ENCODE measurements at regions not wholly inside any gene's neighbourhood (a gene's known extent, or its start where the extent isn't known, plus 50 kb on each side); places are given as distances from the start of the nearest gene placed in this dataset.

DNA sequence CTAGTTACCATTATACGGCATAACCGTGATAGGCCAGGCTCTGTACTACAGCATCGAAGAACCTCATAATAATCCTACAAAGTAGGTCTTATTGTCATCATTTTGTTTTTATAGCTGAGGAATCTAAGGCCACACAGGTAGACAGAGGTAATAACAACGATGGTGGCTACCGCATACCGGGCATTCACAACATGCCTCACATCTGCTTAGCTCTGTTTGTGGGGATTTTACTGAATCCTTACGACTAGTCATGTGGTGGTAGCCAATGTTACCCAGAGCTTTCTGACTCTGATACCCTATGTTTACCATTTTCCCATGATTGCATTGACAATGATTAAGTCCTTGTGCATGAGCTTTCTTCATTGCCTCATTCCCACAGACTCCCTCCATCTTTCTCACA lies 269.4 kb downstream of the TCF7L2 start:
- Histone ChIP-seq H3K4me3 (replicated peaks; ENCODE audit: insufficient read depth, low read length) (no peak overlapping the region), H3K27ac (replicated peaks) (no peak overlapping the region), H3K27me3 (ENCODE audit: insufficient read depth, poor library complexity, severe bottlenecking) (peaks cover 2% of the 10 kb centered on the region)
- TF ChIP-seq GABPA (IDR thresholded peaks at IDR 0.05; ENCODE audit: low read depth) (no peak), SPI1 (IDR thresholded peaks at IDR 0.05; ENCODE audit: borderline replicate concordance, low read depth) (no peak), POLR2AphosphoS5 (IDR thresholded peaks at IDR 0.05; ENCODE audit: low read depth) (no peak)
- TF ChIP-seq, protein P1, sequence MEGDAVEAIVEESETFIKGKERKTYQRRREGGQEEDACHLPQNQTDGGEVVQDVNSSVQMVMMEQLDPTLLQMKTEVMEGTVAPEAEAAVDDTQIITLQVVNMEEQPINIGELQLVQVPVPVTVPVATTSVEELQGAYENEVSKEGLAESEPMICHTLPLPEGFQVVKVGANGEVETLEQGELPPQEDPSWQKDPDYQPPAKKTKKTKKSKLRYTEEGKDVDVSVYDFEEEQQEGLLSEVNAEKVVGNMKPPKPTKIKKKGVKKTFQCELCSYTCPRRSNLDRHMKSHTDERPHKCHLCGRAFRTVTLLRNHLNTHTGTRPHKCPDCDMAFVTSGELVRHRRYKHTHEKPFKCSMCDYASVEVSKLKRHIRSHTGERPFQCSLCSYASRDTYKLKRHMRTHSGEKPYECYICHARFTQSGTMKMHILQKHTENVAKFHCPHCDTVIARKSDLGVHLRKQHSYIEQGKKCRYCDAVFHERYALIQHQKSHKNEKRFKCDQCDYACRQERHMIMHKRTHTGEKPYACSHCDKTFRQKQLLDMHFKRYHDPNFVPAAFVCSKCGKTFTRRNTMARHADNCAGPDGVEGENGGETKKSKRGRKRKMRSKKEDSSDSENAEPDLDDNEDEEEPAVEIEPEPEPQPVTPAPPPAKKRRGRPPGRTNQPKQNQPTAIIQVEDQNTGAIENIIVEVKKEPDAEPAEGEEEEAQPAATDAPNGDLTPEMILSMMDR (IDR thresholded peaks at IDR 0.05; ENCODE audit: insufficient read depth, low read length), result no peak
- TF ChIP-seq, protein P2, sequence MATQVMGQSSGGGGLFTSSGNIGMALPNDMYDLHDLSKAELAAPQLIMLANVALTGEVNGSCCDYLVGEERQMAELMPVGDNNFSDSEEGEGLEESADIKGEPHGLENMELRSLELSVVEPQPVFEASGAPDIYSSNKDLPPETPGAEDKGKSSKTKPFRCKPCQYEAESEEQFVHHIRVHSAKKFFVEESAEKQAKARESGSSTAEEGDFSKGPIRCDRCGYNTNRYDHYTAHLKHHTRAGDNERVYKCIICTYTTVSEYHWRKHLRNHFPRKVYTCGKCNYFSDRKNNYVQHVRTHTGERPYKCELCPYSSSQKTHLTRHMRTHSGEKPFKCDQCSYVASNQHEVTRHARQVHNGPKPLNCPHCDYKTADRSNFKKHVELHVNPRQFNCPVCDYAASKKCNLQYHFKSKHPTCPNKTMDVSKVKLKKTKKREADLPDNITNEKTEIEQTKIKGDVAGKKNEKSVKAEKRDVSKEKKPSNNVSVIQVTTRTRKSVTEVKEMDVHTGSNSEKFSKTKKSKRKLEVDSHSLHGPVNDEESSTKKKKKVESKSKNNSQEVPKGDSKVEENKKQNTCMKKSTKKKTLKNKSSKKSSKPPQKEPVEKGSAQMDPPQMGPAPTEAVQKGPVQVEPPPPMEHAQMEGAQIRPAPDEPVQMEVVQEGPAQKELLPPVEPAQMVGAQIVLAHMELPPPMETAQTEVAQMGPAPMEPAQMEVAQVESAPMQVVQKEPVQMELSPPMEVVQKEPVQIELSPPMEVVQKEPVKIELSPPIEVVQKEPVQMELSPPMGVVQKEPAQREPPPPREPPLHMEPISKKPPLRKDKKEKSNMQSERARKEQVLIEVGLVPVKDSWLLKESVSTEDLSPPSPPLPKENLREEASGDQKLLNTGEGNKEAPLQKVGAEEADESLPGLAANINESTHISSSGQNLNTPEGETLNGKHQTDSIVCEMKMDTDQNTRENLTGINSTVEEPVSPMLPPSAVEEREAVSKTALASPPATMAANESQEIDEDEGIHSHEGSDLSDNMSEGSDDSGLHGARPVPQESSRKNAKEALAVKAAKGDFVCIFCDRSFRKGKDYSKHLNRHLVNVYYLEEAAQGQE (IDR thresholded peaks at IDR 0.05; ENCODE audit: insufficient replicate concordance, low read depth), result no peak
- DNase-seq (ENCODE audit: low read depth in 1 of 2, low spot score in 1 of 2), result no peak

DNA sequence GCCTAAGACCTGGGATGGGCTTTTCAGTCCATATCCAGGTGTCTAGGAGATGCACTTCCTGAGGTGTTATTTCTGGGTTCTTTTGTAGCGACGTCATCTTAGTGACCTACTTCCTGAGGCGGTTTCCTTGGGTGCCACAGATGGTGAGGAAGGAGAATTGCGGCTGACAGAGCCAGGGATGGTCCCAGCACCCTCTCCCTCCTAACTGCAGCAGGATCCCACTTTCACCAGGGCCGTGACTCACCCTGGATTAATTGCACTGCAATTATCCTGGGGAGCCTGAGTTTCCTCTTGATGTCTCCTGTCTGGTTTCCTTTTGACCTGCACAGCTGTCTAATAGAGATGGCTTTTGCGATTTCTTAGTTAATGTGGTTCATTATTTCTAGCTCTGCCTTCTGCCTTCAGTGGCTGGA lies 271.7 kb downstream of the TCF7L2 start:
- no peak overlapping the region for H3K27ac ChIP-seq (replicated peaks)

DNA sequence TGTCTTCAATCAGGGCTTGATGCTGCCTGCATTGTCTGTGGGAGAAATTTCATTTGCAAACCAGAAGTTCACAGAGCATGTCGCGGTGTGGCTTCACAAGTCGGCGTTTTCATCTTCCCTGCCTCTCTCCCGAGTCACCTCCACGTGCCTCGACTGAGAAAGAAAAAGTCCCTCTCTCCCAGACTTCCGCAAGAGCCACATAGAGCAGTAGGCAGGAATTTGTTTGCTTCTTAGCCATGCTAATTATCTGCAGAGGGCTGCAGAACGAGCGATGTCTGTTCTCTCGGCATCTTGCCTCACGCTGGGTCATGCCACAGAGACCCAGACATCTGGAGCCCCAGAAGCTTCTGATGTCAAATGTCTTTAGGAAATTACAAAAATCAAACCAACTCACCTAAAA lies 272.2 kb downstream of the TCF7L2 start:
- Histone ChIP-seq H3K27me3 (ENCODE audit: insufficient read depth, poor library complexity, severe bottlenecking) (peaks cover 2% of the 10 kb centered on the region), H3K27ac (replicated peaks) (no peak overlapping the region), H3K4me3 (replicated peaks; ENCODE audit: insufficient read depth, low read length) (no peak overlapping the region)
- no peak for DNase-seq (ENCODE audit: low read depth in 1 of 2, low spot score in 1 of 2)
- TF ChIP-seq, protein P1 (IDR thresholded peaks at IDR 0.05; ENCODE audit: insufficient read depth, low read length), result no peak

More for the DNA sequence above, 271.7 kb downstream of the TCF7L2 start:
- no peak for DNase-seq (ENCODE audit: low read depth in 1 of 2, low spot score in 1 of 2)
- Histone ChIP-seq H3K27me3 (ENCODE audit: insufficient read depth, poor library complexity, severe bottlenecking) (peaks cover 2% of the 10 kb centered on the region), H3K4me3 (replicated peaks; ENCODE audit: insufficient read depth, low read length) (no peak overlapping the region)
- TF ChIP-seq GABPA (IDR thresholded peaks at IDR 0.05; ENCODE audit: low read depth) (no peak), SPI1 (IDR thresholded peaks at IDR 0.05; ENCODE audit: borderline replicate concordance, low read depth) (no peak), POLR2AphosphoS5 (IDR thresholded peaks at IDR 0.05; ENCODE audit: low read depth) (no peak)
- TF ChIP-seq, protein P1 (IDR thresholded peaks at IDR 0.05; ENCODE audit: insufficient read depth, low read length), result no peak
- TF ChIP-seq, protein P2 (IDR thresholded peaks at IDR 0.05; ENCODE audit: insufficient replicate concordance, low read depth), result no peak

DNA sequence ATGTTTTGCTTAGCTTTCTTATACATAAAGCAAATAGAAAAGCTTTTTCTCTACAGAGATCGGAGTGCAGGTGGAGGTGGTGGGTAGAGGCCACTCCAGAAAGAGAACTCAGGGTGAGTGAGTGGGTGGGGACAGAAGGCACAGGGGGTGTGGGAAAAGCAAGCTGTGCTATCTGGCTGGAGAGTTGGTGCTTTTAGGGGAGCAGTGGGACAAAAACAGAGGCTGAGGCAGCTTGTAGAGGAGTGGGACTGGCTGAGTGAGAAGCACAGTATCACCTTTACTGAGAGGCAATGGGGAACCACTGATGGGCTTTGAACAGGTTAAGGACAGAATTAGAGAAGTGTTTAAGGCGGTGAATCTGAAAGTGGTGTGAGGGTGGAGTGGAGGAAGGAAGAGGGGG lies 275.3 kb downstream of the TCF7L2 start:
- DNase-seq (ENCODE audit: low read depth in 1 of 2, low spot score in 1 of 2), result no peak
- TF ChIP-seq SPI1 (IDR thresholded peaks at IDR 0.05; ENCODE audit: borderline replicate concordance, low read depth), result no peak
- no peak for TF ChIP-seq POLR2AphosphoS5 (IDR thresholded peaks at IDR 0.05; ENCODE audit: low read depth)
- TF ChIP-seq, protein P2 (IDR thresholded peaks at IDR 0.05; ENCODE audit: insufficient replicate concordance, low read depth), result no peak
- no peak for TF ChIP-seq GABPA (IDR thresholded peaks at IDR 0.05; ENCODE audit: low read depth)
- H3K27ac ChIP-seq (replicated peaks), result no peak overlapping the region
- peaks cover 4% of the 10 kb centered on the region for H3K27me3 ChIP-seq (ENCODE audit: insufficient read depth, poor library complexity, severe bottlenecking)
- H3K4me3 ChIP-seq (replicated peaks; ENCODE audit: insufficient read depth, low read length), result no peak overlapping the region

Measured in HL-60 (cell line).